ENCODE measurements at regions not wholly inside any gene's neighbourhood (a gene's known extent, or its start where the extent isn't known, plus 50 kb on each side); places are given as distances from the start of the nearest gene placed in this dataset.

DNA sequence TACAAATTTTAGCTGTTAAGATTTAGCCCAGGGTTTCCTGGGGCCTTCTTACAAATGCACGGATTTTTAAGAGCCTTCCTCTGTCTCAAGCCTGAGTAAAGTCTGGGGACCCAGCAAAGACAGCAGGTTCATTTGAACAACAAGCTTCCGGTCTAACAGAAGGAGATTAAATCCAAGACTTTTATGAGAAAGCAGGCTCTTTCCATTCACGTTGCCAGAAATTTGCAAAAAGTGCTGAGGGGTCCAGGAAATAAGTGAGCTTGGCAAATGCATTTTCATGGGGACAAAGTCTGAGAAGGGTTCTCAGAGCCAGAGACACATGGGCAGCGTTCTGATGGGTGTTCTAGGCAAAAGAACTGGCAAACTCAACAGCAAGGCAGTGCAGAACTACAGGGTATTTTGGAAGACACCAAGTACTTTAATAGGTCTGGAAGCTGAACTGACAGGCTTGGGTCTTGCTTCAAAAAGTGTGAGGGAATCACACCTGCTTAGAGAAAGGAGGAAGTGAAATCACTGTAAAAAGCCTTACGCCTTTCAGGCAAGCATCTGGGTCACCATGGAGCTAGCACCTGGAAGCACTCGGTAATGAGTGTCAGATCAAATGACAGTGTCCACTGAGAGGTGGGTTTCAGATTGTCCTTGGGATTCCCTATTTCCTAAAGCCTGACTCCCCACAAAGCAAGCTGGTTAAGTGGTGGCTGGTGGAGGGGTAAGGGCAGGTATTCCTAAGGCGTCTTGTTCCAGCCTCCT is 115.8 kb upstream of the ARHGEF3 start:
- no peak overlapping the region for H3K4me3 Mint-ChIP-seq
- TF ChIP-seq, protein P1, sequence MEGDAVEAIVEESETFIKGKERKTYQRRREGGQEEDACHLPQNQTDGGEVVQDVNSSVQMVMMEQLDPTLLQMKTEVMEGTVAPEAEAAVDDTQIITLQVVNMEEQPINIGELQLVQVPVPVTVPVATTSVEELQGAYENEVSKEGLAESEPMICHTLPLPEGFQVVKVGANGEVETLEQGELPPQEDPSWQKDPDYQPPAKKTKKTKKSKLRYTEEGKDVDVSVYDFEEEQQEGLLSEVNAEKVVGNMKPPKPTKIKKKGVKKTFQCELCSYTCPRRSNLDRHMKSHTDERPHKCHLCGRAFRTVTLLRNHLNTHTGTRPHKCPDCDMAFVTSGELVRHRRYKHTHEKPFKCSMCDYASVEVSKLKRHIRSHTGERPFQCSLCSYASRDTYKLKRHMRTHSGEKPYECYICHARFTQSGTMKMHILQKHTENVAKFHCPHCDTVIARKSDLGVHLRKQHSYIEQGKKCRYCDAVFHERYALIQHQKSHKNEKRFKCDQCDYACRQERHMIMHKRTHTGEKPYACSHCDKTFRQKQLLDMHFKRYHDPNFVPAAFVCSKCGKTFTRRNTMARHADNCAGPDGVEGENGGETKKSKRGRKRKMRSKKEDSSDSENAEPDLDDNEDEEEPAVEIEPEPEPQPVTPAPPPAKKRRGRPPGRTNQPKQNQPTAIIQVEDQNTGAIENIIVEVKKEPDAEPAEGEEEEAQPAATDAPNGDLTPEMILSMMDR (IDR thresholded peaks at IDR 0.05) = no peak
- no peaks in the 10 kb centered on the region for H3K36me3 Mint-ChIP-seq (ENCODE audit: low read depth)
- peaks cover 48% of the 10 kb centered on the region for H3K4me1 Mint-ChIP-seq
- no peak for DNase-seq
- no peaks in the 10 kb centered on the region for H3K9me3 Mint-ChIP-seq
- peaks cover 2% of the 10 kb centered on the region for H3K27me3 Mint-ChIP-seq (ENCODE audit: low read depth, poor library complexity)
- H3K27ac Mint-ChIP-seq = no peak overlapping the region

GRCh38 chr3:56916716-56917360 is 115.1 kb upstream of the ARHGEF3 start:
- no peaks in the 10 kb centered on the region for H3K36me3 Mint-ChIP-seq (ENCODE audit: low read depth)
- no peaks in the 10 kb centered on the region for H3K9me3 Mint-ChIP-seq
- H3K4me3 Mint-ChIP-seq = peak overlapping the region; percentile 6
- peaks cover 2% of the 10 kb centered on the region for H3K27me3 Mint-ChIP-seq (ENCODE audit: low read depth, poor library complexity)
- H3K27ac Mint-ChIP-seq = no peak overlapping the region
- TF ChIP-seq, protein P1 (IDR thresholded peaks at IDR 0.05) = no peak
- peaks cover 48% of the 10 kb centered on the region for H3K4me1 Mint-ChIP-seq
- DNase-seq = no peak

- H3K4me1 Mint-ChIP-seq = peaks cover 48% of the 10 kb centered on the region
- H3K36me3 Mint-ChIP-seq (ENCODE audit: low read depth) = no peaks in the 10 kb centered on the region
- no peaks in the 10 kb centered on the region for H3K9me3 Mint-ChIP-seq
- TF ChIP-seq, protein P1 (IDR thresholded peaks at IDR 0.05) = no peak
- peak overlapping the region; percentile 47 for H3K27ac Mint-ChIP-seq
- DNase-seq = peak; percentile 30
- H3K4me3 Mint-ChIP-seq = peak overlapping the region; percentile 58
- H3K27me3 Mint-ChIP-seq (ENCODE audit: low read depth, poor library complexity) = peaks cover 2% of the 10 kb centered on the region
These were observed 114.3 kb upstream of the ARHGEF3 start for GRCh38 chr3:56915966-56916586.

DNA sequence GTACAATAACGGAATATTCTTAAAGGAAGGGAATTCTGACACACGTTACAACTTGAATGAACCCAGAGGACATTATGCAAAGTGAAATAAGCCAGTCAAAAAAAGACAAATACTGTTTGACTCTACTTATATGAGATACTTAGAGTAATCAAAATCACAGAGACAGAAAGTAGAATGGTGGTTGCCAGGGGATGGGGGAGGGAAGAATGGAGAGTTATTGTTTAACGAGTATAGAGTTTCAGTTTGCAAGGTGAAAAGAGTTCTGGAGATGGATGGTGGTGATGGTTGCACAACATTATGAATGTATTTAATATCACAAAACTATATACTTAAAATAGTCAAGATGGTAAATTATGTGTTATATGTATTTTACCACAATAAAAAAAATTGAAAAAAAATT is 112.9 kb upstream of the ARHGEF3 start:
- no peak for DNase-seq
- Mint-ChIP-seq H3K27me3 (ENCODE audit: low read depth, poor library complexity) (peaks cover 2% of the 10 kb centered on the region), H3K27ac (no peak overlapping the region), H3K4me1 (peaks cover 48% of the 10 kb centered on the region), H3K4me3 (no peak overlapping the region), H3K9me3 (no peaks in the 10 kb centered on the region), H3K36me3 (ENCODE audit: low read depth) (no peaks in the 10 kb centered on the region)
- TF ChIP-seq, protein P1 (IDR thresholded peaks at IDR 0.05) = no peak

GRCh38 chr3:56911363-56911762 is 109.6 kb upstream of the ARHGEF3 start:
- Mint-ChIP-seq H3K27me3 (ENCODE audit: low read depth, poor library complexity) (peaks cover 10% of the 10 kb centered on the region), H3K4me3 (no peak overlapping the region), H3K4me1 (peaks cover 27% of the 10 kb centered on the region), H3K27ac (no peak overlapping the region), H3K9me3 (no peaks in the 10 kb centered on the region), H3K36me3 (ENCODE audit: low read depth) (no peaks in the 10 kb centered on the region)
- TF ChIP-seq, protein P1 (IDR thresholded peaks at IDR 0.05) = no peak
- no peak for DNase-seq

Measured in nephron progenitor cell (in vitro differentiated cells).